Gastroesophageal sphincter (tissue), 3 donors: ENCODE measurements at regions not wholly inside any gene's neighbourhood (a gene's known extent, or its start where the extent isn't known, plus 50 kb on each side); places are given as distances from the start of the nearest gene placed in this dataset.

ENCODE experiments used
- POLR2A ChIP-seq, 2 donors: fragments of 450-650 bp; IDR thresholded peaks; one replicate each; pipeline ENCODE4 v1.6.1; 2017; ENCODE audit warnings: antibody characterized with exemption in 2 of 2, mild to moderate bottlenecking in 2 of 2, moderate library complexity in 1 of 2
- TF ChIP-seq, protein P1 (sequence below), 4 experiments: fragments of 200-600 bp in 2 of 4; fragments of 450-650 bp in 2 of 4; sonication (generic) in 1 of 4; IDR thresholded peaks; one replicate each; pipeline ENCODE4 v1.5.1; 2017 to 2019; ENCODE audit warnings: antibody characterized with exemption in 4 of 4, mild to moderate bottlenecking in 2 of 4, moderate library complexity in 2 of 4

DNA sequence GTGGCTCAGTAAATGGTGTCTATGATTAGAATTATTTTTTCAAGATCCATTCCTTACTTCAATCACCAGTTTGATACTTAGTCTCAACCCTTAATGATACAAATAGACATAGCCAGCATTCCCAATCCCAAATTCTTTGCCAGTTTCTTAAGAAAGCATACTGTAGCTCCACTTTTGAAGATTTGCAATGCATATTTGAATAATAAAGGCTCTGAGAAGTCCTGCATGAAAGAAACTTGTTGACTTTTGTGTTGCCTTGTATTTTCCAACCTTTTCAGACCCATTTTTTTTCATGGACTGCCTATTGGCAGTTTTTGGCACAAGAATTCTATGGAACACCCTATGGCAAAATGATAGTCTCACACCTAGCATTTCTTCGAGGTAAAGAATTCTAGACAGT, 215.6 kb upstream of the CHD6 start:
- TF ChIP-seq, protein P1, sequence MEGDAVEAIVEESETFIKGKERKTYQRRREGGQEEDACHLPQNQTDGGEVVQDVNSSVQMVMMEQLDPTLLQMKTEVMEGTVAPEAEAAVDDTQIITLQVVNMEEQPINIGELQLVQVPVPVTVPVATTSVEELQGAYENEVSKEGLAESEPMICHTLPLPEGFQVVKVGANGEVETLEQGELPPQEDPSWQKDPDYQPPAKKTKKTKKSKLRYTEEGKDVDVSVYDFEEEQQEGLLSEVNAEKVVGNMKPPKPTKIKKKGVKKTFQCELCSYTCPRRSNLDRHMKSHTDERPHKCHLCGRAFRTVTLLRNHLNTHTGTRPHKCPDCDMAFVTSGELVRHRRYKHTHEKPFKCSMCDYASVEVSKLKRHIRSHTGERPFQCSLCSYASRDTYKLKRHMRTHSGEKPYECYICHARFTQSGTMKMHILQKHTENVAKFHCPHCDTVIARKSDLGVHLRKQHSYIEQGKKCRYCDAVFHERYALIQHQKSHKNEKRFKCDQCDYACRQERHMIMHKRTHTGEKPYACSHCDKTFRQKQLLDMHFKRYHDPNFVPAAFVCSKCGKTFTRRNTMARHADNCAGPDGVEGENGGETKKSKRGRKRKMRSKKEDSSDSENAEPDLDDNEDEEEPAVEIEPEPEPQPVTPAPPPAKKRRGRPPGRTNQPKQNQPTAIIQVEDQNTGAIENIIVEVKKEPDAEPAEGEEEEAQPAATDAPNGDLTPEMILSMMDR (IDR thresholded peaks at IDR 0.05), result no peak
- no peak for TF ChIP-seq POLR2A (IDR thresholded peaks at IDR 0.05)
